ENCODE measurements at regions not wholly inside any gene's neighbourhood (a gene's known extent, or its start where the extent isn't known, plus 50 kb on each side); places are given as distances from the start of the nearest gene placed in this dataset.

DNA sequence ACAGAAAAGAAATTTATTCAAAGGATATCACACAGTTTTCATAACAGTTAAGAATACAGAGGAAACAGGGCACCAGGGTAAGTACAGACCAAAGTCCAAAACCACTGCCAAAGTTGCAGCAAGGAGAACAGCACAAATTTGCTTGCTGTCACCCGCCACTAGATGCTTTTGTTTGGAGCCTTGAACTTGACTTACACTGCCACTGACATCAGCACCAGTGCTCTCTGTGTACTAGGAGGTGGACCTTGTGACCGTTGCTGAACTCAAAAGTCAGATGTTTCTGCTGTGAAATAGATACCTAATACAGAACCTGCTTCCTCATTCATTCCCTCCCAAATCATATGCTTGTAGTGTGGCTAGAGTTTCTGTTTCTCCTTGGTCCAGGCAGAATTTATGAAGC is 578.3 kb upstream of the TMEFF2 start:
- TF ChIP-seq, protein P1, sequence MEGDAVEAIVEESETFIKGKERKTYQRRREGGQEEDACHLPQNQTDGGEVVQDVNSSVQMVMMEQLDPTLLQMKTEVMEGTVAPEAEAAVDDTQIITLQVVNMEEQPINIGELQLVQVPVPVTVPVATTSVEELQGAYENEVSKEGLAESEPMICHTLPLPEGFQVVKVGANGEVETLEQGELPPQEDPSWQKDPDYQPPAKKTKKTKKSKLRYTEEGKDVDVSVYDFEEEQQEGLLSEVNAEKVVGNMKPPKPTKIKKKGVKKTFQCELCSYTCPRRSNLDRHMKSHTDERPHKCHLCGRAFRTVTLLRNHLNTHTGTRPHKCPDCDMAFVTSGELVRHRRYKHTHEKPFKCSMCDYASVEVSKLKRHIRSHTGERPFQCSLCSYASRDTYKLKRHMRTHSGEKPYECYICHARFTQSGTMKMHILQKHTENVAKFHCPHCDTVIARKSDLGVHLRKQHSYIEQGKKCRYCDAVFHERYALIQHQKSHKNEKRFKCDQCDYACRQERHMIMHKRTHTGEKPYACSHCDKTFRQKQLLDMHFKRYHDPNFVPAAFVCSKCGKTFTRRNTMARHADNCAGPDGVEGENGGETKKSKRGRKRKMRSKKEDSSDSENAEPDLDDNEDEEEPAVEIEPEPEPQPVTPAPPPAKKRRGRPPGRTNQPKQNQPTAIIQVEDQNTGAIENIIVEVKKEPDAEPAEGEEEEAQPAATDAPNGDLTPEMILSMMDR (IDR thresholded peaks at IDR 0.05; ENCODE audit: extremely low read depth, missing control alignments), result no peak
- DNase-seq (ENCODE audit: low spot score), result no peak

DNA sequence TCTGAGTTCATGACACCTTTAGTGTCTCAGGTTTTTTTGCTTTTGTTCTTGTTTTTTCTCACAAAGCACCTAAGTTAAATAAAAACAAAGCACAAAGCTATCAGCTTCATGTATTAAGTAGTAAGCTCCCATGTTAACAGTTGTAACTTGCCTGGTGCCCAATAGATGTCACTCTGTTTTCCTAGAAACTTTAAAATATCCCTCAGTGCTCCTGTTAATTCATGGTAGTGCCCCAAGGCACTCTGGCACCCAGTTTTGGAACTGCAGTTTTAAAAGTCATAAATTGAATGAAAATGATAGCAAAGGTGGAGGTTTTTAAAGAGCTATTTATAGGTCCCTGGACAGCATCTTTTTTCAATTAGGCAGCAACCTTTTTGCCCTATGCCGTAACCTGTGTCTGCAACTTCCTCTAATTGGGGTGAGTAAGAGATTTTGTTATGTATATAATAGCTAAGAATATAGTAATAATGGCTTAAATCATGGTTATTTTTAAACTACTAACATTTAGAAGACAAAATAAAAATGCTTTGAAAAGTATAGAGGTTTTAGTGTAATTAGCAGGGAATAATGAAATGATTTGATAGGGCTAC is 555.0 kb upstream of the TMEFF2 start:
- TF ChIP-seq, protein P1 (IDR thresholded peaks at IDR 0.05; ENCODE audit: extremely low read depth, missing control alignments), result no peak
- DNase-seq (ENCODE audit: low spot score), result no peak

DNA sequence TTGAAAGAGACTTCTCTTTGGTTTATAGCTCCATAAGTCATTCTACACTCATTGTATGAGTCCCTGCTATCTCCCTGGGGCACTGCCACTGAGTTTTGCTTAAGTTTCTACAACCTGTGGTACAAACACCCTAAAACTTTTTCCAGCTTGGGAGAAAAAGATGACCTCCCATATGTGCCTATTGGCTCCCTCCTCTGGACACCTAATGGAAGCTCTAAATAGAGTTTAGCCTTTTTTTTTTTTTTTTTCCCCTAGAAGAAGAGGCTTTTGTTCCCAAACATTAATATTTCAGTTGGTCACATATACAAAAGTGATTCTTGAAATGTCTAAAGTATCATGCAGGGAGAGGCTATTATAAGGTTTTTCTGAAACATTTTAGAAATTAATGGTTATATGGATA is 547.2 kb upstream of the TMEFF2 start:
- no peak for DNase-seq (ENCODE audit: low spot score)
- TF ChIP-seq, protein P1 (IDR thresholded peaks at IDR 0.05; ENCODE audit: extremely low read depth, missing control alignments), result no peak

DNA sequence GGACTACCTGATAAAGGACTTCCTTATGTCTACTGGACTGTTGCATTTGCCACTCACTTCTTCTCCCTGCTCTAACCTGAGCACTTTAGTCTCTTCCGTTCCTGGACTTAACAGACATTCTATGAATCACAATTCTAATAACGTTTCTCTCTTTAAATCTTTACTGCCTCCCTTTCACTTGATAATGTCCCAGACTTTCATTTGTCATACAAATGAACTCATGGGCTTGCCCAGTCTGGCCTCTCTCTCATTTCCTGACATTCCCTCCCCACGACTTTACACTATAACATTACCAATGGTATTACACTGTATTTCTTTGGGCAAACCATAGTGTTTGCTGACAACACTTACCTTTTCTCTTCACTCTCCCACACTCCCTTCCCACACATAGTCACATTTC is 540.7 kb upstream of the TMEFF2 start:
- DNase-seq (ENCODE audit: low spot score), result no peak
- TF ChIP-seq, protein P1 (IDR thresholded peaks at IDR 0.05; ENCODE audit: extremely low read depth, missing control alignments), result no peak

DNA sequence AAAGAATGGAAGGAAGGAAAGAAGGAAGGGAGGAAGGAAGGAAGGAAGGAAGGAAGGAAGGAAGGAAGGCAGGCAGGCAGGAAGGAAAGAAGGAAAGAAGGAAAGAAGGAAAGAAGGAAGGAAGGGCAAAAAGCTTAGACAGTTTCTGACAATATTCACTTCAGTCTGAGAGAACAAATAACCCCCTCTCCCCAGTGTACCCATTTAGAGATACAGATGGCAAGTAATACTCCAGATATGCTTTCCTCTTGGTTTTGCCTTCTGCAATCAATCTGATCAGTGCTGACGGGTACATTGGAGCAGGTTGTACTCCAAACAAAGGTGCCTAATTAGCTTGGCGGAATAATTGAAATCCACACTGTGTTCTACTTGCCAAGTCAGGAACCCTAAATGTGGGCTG is 534.6 kb upstream of the TMEFF2 start:
- TF ChIP-seq, protein P1 (IDR thresholded peaks at IDR 0.05; ENCODE audit: extremely low read depth, missing control alignments), result no peak
- DNase-seq (ENCODE audit: low spot score), result no peak

DNA sequence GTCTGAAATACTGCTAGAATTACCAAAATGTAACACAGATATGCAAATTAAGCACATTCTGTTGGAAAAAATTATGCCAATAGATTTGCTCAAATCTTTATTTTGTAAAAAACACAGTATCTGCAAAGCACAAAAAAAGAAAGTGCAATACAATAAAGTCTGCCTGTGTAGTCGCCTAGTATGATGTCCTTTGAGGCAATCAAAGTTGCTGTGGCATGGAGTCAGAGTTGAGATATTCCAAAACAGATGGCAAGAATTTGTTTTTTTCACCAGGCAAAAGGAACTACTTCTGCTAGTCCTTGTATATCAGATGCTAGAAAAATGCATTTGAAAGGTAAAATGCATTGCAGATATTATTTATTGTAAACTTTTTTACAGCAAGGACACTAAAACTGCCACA is 531.3 kb upstream of the TMEFF2 start:
- TF ChIP-seq, protein P1 (IDR thresholded peaks at IDR 0.05; ENCODE audit: extremely low read depth, missing control alignments), result no peak
- no peak for DNase-seq (ENCODE audit: low spot score)

DNA sequence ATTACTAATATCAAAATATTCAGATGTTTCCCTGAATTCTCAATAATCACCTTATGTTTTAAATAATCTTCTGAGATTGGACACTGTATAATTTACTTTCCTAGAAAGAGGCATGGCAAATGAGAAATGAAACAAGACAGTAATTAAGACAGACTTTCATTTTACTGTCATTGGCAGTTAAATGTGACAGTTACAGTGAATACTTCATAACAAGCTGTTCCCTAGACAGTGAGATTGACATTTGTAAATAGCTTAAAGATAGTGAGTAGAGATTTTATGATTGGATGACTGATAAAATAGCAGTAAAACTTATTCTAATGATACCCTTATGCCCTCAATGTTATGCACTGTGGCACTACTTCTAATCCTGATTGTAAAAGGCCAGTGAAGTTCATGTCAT is 524.9 kb upstream of the TMEFF2 start:
- DNase-seq (ENCODE audit: low spot score), result no peak

More for the DNA sequence above, 524.9 kb upstream of the TMEFF2 start:
- TF ChIP-seq, protein P1 (IDR thresholded peaks at IDR 0.05; ENCODE audit: extremely low read depth, missing control alignments), result no peak

Data from GM20000 (cell line).